GM19455 (cell line): ENCODE measurements at regions not wholly inside any gene's neighbourhood (a gene's known extent, or its start where the extent isn't known, plus 50 kb on each side); places are given as distances from the start of the nearest gene placed in this dataset.

Experiments used
- ATAC-seq: cut with Tn5 transposase; IDR thresholded peaks from one replicate; pipeline ENCODE4 v1.9.1; 2021; ENCODE audit not compliant: unreplicated experiment

DNA sequence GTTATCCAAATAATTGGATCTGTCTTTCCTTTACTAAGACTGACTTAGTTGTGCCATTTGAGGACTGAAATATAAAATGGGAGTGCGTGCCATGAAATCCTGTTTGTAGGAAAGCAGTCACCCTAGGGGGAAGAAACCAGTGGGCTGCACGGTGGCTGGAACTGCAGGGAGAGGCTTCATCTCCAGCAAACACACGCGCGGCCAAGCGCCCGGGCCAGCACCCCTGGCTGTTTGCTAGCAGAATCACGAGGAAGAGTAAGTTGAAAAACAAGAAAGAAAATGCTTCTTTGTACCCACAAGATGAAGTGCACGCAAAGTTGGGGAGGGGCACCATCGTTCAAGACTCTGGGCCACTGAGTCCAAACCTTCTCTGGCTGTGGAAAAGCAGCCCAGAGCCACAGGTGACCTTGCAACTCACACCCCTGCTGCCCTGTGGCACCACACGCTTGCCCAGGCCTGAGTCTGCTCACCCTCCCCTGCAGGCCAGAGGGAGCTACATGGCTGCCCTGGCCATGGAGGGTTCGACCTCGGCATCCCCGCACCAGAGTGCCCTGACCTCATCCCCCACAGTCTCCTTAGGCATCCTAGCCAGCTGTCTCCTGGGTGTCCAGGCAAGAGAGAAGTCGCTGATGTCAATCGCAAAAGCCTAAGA, 55.2 kb downstream of the IRX2 start:
- ATAC-seq, result no peak

GRCh38 chr5:2695200-2695891, 56.1 kb downstream of the IRX2 start:
- no peak for ATAC-seq

- ATAC-seq, result no peak
Observed at GRCh38 chr5:2691530-2691929, 59.9 kb downstream of the IRX2 start.

DNA sequence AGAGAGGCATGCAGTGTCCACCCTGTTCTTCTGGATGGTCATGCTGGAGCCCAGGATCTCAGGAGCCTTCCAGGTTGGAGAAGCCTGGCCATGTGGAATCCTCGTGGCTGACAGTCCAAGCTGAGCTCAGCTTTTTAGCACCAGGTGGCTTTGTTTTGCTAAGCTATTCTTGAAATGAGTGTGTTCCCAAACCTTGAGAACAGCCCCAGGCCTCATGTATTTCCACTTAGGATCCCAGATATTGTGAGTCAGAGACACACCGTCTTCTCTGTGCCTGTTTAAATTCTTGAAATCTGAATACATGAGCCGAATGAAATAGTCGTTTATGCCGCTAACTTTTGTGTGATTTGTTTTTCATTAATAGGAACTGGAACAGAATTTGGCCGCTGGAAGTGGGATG, 61.2 kb downstream of the IRX2 start:
- no peak for ATAC-seq

DNA sequence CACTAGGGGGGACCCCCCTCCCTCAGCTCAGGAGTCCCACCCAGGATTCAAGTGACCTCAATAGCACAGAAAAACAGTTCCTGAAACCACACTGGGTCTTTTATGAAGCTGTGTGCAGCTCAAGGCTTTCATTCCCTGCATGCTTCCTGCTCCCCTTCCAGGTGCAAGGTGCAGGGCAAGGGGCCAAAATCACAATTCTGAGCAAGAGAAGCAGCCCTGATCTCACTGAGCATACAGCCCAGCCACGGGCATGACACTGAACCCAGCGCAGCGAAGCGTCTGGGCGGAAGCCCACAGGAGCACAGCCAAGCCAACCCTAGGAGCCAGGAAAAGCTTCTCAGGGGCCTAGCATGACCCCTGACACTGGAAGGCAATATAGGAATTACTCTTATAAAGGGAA, 62.9 kb downstream of the IRX2 start:
- no peak for ATAC-seq

- ATAC-seq, result no peak
Observed at GRCh38 chr5:2687746-2688145, 63.7 kb downstream of the IRX2 start.

- no peak for ATAC-seq
Observed at GRCh38 chr5:2686321-2687124, 65.0 kb downstream of the IRX2 start.

- ATAC-seq, result no peak
Observed at GRCh38 chr5:2685651-2686272, 65.7 kb downstream of the IRX2 start.

GRCh38 chr5:2684606-2685005, 66.9 kb downstream of the IRX2 start:
- no peak for ATAC-seq

DNA sequence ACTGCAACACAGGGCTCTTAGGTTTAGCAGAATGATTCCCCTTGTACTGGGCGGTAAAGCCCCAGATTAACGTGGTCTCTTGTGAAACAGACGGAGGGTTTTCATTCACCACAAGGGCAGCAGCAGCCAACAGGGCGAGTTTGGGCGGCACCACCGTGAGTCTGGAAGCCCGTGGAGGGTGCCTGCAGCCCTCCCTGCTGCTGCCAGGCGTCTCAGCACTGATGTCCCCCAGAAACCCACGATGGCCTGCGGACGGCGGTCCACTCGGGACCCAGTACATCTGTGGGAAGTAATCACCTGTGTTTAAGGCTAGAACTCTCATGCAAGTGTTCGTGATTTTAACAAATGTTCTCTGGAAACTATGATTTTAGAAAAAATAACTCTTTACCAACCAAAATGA, 67.8 kb downstream of the IRX2 start:
- no peak for ATAC-seq

DNA sequence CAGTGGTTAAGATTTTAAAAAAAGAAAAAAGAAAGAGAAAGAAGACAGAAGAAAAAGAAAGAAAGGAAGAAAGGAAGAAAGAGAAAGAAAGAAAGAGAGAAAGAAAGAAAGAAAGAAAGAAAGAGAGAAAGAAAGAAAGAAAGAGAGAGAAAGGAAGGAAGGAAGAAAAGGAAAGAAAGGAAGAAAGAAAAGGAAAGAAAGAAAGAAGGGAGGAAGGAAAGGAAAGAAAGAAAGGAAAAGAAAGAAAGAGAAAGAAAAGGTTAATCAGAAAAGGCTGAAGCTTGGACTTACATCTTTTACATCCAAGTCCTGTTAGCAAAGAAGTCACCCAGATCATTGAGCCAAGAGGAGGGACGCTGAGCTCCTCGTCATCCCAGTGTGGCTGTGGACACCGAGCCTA, 70.0 kb downstream of the IRX2 start:
- ATAC-seq, result no peak

GRCh38 chr5:2680979-2681378, 70.5 kb downstream of the IRX2 start:
- ATAC-seq, result no peak

DNA sequence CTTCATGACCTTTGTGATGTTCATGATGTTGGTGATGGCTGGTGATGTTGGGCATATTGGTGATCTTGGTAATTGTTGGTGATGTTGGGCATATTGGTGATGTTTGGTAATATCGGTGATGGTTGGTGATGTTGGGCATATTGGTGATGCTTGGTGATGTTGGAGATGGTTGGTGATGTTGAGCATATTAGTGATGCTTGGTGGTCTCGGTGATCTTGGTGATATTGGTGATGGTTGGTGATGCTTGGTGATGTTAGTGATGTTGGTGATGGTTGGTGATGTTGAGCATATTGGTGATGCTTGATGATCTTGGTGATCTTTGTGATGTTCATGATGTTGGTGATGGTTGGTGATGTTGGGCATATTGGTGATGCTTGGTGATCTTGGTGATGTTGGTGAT, 73.8 kb downstream of the IRX2 start:
- no peak for ATAC-seq

GRCh38 chr5:2675548-2675947, 75.9 kb downstream of the IRX2 start:
- no peak for ATAC-seq

- no peak for ATAC-seq
Observed at GRCh38 chr5:2674456-2674855, 77.0 kb downstream of the IRX2 start.

DNA sequence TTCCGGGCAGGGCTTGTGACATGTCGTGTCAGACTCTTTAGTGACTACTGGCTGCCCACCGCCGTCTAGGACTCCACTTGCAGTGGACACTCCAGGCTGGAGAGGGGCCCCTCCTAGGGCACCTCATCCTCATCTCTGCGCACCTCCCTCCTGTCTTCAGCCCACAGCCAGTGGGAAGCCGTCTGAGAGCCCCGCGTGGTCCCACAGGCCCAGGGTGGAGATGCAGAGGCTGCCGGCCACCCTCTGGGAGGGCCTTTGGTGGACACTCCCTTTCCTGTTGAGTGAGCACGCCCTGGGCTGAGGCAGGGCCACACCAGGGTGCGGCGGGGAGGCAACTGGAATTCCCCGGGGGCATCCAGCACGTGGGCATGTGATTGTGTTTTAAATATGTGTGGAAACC, 80.5 kb downstream of the IRX2 start:
- ATAC-seq, result no peak

- ATAC-seq, result no peak
Observed at GRCh38 chr5:2669913-2670312, 81.6 kb downstream of the IRX2 start.

DNA sequence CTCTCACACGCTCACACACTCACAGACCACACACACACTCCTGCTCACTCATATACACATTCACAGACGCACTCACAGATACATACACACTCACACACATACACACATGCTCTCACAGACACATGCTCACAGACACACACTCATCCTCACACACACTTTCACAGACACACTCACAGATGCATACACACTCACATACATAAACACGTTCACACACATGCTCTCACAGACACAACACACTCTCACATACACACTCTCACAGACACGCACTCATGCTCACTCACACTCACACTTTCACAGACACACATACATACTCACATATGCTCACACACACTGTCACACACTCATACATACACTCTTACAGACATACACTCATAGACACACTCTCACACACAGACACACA, 82.2 kb downstream of the IRX2 start:
- no peak for ATAC-seq

DNA sequence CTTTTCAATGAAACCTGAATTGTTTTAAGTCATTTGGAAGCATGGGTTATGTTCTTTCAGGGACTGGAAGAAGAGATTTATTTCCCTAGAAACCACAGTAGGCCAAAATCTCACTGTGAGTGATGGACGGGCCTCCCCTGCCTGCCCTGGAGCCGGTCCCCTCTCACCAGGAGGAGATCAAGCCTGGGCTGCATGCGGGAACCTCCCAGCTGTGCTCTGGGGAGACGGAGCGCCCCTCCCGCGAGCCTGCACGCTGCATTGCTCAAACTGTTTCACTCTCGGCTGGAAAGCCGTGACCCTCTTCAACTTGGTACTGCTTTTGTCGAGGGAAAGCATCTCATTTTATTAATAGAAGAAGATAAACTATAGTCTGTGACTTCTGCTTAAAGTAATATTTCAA, 85.4 kb downstream of the IRX2 start:
- ATAC-seq, result no peak

GRCh38 chr5:2663489-2663888, 88.0 kb downstream of the IRX2 start:
- no peak for ATAC-seq

- ATAC-seq, result no peak
Observed at GRCh38 chr5:2660315-2660714, 91.2 kb downstream of the IRX2 start.
